Neural crest cell (in vitro differentiated cells): ENCODE measurements at regions not wholly inside any gene's neighbourhood (a gene's known extent, or its start where the extent isn't known, plus 50 kb on each side); places are given as distances from the start of the nearest gene placed in this dataset.

Experiments used
- DNase-seq: peaks from one replicate; pipeline ENCODE4 v3.0.0; 2021; ENCODE audit warnings: low read depth, mixed read lengths, low spot score
- H3K27ac Mint-ChIP-seq: one replicate; pipeline ENCODE4 v1.8.0; 2021; ENCODE audit warnings: mild to moderate bottlenecking, mixed read lengths; ENCODE audit not compliant: unreplicated experiment
- H3K27me3 Mint-ChIP-seq: 2 replicates; pipeline ENCODE4 v1.8.0; 2021; ENCODE audit warnings: low read depth, mild to moderate bottlenecking, mixed read lengths
- H3K36me3 Mint-ChIP-seq: 2 replicates; pipeline ENCODE4 v1.8.0; 2021; ENCODE audit warnings: low read depth, mild to moderate bottlenecking, mixed read lengths
- H3K4me1 Mint-ChIP-seq: 2 replicates; pipeline ENCODE4 v1.8.0; 2021; ENCODE audit warnings: mixed read lengths
- H3K4me3 Mint-ChIP-seq: one replicate; pipeline ENCODE4 v1.8.0; 2021; ENCODE audit warnings: mild to moderate bottlenecking, mixed read lengths
- H3K9me3 Mint-ChIP-seq: 2 replicates; pipeline ENCODE4 v1.8.0; 2021; ENCODE audit warnings: mixed read lengths
- TF ChIP-seq, protein P1 (sequence below): fragments of 200-600 bp; sonication (generic); conservative IDR thresholded peaks from 2 replicates; pipeline ENCODE4 v1.5.0; 2021; ENCODE audit warnings: antibody characterized with exemption, mild to moderate bottlenecking

DNA sequence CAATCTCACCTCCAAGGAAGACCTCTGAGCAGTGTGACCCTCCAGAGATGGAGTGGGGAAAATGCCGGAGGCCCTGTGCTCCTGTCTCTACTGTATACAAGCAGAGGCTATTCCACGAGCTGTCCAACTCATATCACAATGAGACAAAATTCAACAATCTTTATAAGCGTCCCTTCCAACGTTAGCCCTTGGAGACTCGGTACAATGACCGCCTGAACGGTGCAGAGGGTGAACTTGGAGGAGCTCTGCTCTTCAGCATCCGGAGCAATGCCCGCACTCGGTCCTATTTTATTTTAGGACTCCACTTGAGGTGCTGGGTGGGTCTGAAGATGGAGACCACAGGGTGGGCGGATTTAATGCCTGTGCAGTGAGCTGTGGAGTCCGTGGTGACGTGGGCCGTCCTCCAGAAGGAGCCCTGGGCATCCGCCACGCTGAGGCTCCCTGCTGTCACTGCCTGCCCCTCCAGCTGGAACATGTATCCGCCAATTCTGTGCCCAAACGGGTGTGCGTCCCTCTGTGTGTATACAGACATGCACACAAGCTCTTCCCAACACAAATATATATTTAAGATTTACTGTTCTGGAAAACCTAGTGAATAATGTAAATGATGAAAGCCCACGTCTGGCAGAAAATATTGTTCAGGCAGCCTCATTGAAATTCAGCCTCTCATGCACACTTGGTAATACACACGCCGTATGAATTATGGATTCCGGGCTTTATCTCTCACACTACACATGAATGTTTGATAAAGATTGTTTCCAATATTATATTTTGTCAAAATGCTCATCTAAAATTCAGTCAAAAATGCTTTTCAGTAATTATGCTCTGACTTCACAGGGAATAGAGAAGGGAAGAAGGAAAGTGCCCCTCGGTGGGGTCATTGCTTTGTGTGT lies 239.9 kb upstream of the ZMIZ1 start:
- Mint-ChIP-seq H3K4me1 (peaks cover 32% of the 10 kb centered on the region), H3K9me3 (peaks cover 5% of the 10 kb centered on the region), H3K27me3 (no peaks in the 10 kb centered on the region), H3K4me3 (no peak overlapping the region), H3K36me3 (no peaks in the 10 kb centered on the region), H3K27ac (no peak overlapping the region)
- DNase-seq = no peak
- TF ChIP-seq, protein P1, sequence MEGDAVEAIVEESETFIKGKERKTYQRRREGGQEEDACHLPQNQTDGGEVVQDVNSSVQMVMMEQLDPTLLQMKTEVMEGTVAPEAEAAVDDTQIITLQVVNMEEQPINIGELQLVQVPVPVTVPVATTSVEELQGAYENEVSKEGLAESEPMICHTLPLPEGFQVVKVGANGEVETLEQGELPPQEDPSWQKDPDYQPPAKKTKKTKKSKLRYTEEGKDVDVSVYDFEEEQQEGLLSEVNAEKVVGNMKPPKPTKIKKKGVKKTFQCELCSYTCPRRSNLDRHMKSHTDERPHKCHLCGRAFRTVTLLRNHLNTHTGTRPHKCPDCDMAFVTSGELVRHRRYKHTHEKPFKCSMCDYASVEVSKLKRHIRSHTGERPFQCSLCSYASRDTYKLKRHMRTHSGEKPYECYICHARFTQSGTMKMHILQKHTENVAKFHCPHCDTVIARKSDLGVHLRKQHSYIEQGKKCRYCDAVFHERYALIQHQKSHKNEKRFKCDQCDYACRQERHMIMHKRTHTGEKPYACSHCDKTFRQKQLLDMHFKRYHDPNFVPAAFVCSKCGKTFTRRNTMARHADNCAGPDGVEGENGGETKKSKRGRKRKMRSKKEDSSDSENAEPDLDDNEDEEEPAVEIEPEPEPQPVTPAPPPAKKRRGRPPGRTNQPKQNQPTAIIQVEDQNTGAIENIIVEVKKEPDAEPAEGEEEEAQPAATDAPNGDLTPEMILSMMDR = no peak

DNA sequence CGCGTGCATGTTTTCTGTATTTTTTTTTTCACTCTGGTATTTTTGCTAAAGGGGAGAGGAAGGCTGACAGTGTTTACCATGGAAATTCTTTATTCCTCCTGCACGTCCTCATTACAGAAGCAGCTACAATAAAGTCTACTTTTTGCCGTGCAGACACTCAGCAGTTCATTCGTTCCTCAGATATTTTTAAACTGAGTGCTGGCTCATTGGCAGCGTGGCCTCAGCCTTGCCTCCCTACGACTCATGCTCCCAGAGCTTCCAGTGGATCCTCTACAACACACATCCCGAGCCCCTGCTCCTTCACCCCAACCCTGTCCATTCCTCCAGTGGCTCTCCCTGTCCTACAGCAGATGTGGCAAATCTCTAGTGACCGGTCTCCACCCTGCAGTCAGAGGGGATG lies 239.2 kb upstream of the ZMIZ1 start:
- Mint-ChIP-seq H3K36me3 (no peaks in the 10 kb centered on the region), H3K27me3 (no peaks in the 10 kb centered on the region), H3K27ac (no peak overlapping the region), H3K4me3 (no peak overlapping the region), H3K9me3 (peaks cover 5% of the 10 kb centered on the region), H3K4me1 (peaks cover 32% of the 10 kb centered on the region)
- no peak for DNase-seq
- TF ChIP-seq, protein P1 = no peak

DNA sequence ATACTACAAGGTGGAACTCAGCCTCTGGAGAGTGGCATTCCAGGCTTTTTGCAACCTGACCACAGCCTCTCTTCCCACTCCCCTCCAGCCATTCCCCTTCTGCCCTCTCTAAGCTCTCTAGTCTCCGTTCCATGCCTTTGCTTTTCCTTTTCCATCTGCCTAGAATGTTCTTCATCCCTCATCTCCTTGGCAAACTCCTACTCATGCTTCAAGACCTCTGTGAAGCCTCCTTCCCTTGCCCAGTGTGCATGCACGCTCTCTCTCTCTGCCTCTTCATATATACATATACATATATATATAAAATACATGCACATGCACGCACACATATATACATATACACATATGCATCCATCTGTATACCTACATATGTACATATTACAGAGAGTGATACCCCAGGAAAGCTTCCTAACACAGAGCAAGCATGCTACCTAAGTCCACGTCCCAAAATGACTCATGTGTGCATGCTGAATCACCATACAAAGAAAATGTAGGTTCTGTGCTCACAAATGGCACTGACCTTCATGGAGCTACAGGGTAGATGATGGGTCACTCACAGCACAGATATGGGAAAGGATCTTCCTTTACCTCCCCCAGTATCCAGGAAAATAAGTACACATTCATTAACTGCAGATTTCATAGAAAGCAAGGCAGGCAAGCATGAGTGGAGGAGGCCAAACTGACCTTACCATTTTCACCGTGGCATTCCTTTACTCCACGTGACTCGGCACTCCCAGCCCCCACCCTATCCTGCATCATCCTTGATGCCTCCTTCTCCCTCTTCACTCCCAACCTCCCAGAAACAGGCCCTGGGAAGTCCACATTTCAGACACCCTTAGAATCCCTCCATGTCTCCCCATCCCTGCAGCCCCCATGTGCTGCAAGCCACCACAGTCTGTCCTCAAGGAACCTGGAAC lies 238.4 kb upstream of the ZMIZ1 start:
- peaks cover 3% of the 10 kb centered on the region for H3K9me3 Mint-ChIP-seq
- H3K4me3 Mint-ChIP-seq = no peak overlapping the region
- H3K36me3 Mint-ChIP-seq = no peaks in the 10 kb centered on the region
- H3K4me1 Mint-ChIP-seq = peaks cover 29% of the 10 kb centered on the region
- peak overlapping the region; percentile 5 for H3K27ac Mint-ChIP-seq
- TF ChIP-seq, protein P1 = no peak
- H3K27me3 Mint-ChIP-seq = no peaks in the 10 kb centered on the region
- no peak for DNase-seq

DNA sequence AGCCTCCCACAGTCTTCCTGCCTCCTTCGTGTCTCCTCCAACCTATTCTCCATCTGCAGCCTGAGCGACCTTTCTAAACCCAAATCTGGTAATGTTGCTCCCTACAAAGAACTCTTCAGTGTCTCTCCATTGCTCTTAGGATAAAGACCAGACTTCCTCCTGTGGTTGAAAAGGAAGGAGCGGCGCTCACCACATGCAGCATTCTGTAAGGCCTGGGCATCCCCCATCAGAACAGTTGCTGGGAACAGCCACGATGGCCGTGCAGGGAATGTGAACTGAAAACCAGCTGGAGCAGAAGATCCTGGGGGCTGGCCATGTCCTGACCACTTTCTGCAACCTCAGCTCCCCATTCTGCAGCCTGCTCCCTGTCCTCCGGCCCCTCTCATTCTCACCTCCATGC lies 237.8 kb upstream of the ZMIZ1 start:
- DNase-seq = no peak
- H3K27ac Mint-ChIP-seq = peak overlapping the region; percentile 5

DNA sequence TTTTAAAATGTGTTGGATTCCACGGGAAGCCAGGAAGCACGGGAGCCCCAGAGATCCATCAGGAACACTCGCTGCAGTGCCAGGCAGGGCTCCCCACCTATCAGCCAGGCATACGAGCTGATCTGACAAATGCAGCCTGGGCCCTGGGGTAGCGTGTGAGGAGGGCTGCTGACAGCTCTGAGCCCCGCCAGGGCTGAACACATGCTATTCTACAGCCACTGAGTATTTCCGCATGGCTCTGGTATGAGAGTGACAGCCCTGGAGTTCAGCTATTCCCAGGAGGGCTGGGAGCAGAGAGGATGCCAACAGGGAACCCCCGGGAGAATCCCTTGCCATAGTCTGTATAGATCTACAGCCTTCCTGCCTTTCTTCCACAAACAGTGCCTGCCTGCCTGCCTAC lies 237.3 kb upstream of the ZMIZ1 start:
- Mint-ChIP-seq H3K36me3 (no peaks in the 10 kb centered on the region), H3K27me3 (no peaks in the 10 kb centered on the region), H3K27ac (peak overlapping the region; percentile 36), H3K9me3 (peaks cover 2% of the 10 kb centered on the region), H3K4me3 (no peak overlapping the region), H3K4me1 (peaks cover 28% of the 10 kb centered on the region)
- TF ChIP-seq, protein P1 = no peak
- no peak for DNase-seq

More for the DNA sequence above, 237.8 kb upstream of the ZMIZ1 start:
- TF ChIP-seq, protein P1 = no peak
- H3K9me3 Mint-ChIP-seq = peaks cover 2% of the 10 kb centered on the region
- no peaks in the 10 kb centered on the region for H3K36me3 Mint-ChIP-seq
- H3K4me1 Mint-ChIP-seq = peaks cover 28% of the 10 kb centered on the region
- H3K27me3 Mint-ChIP-seq = no peaks in the 10 kb centered on the region
- H3K4me3 Mint-ChIP-seq = no peak overlapping the region
